GM19324 (cell line): ENCODE measurements at regions not wholly inside any gene's neighbourhood (a gene's known extent, or its start where the extent isn't known, plus 50 kb on each side); places are given as distances from the start of the nearest gene placed in this dataset.

Source experiments
- ATAC-seq: cut with Tn5 transposase; IDR thresholded peaks from one replicate; pipeline ENCODE4 v1.9.1; 2021; ENCODE audit warnings: mild to moderate bottlenecking, moderate library complexity; ENCODE audit not compliant: unreplicated experiment, low FRiP score

- ATAC-seq: peak; percentile 58
These were observed 324.7 kb downstream of the SEC14L1 start for GRCh38 chr17:77465358-77466041.

- no peak for ATAC-seq
These were observed 325.4 kb downstream of the SEC14L1 start for GRCh38 chr17:77466140-77466539.

GRCh38 chr17:77466596-77467223 is 325.9 kb downstream of the SEC14L1 start:
- no peak for ATAC-seq

- no peak for ATAC-seq
These were observed 326.8 kb downstream of the SEC14L1 start for GRCh38 chr17:77467521-77467920.

- ATAC-seq: no peak
These were observed 328.1 kb downstream of the SEC14L1 start for GRCh38 chr17:77468897-77469296.

GRCh38 chr17:77470330-77470786 is 329.6 kb downstream of the SEC14L1 start:
- no peak for ATAC-seq

GRCh38 chr17:77470800-77471733 is 330.3 kb downstream of the SEC14L1 start:
- ATAC-seq: no peak

GRCh38 chr17:77471984-77472461 is 331.3 kb downstream of the SEC14L1 start:
- no peak for ATAC-seq

- ATAC-seq: no peak
These were observed 331.9 kb downstream of the SEC14L1 start for GRCh38 chr17:77472468-77473310.

- no peak for ATAC-seq
These were observed 333.0 kb downstream of the SEC14L1 start for GRCh38 chr17:77473615-77474226.

- no peak for ATAC-seq
These were observed 333.7 kb downstream of the SEC14L1 start for GRCh38 chr17:77474292-77474988.

- ATAC-seq: no peak
These were observed 334.5 kb downstream of the SEC14L1 start for GRCh38 chr17:77475016-77475976.

GRCh38 chr17:77476006-77476405 is 335.2 kb downstream of the SEC14L1 start:
- no peak for ATAC-seq

- ATAC-seq: no peak
These were observed 335.7 kb downstream of the SEC14L1 start for GRCh38 chr17:77476498-77476897.

- ATAC-seq: no peak
These were observed 336.4 kb downstream of the SEC14L1 start for GRCh38 chr17:77476931-77477805.

GRCh38 chr17:77478281-77478680 is 337.5 kb downstream of the SEC14L1 start:
- ATAC-seq: no peak

GRCh38 chr17:77478899-77479298 is 338.1 kb downstream of the SEC14L1 start:
- no peak for ATAC-seq
